ENCODE measurements at regions not wholly inside any gene's neighbourhood (a gene's known extent, or its start where the extent isn't known, plus 50 kb on each side); places are given as distances from the start of the nearest gene placed in this dataset.

- Histone ChIP-seq H3K9me3 (no peaks in the 10 kb centered on the region), H3K36me3 (no peaks in the 10 kb centered on the region), H3K4me1 (peaks cover 0 to 6% (median 0%) of the 10 kb centered on the region in 12 donors), H3K4me3 (no peak overlapping the region), H3K27ac (no peak overlapping the region), H3K27me3 (no peaks in the 10 kb centered on the region)
- intact Hi-C loops (cut with DNase I) = no loop called here
- ATAC-seq (no peak), DNase-seq (no peak)
- no peak for TF ChIP-seq POLR2A (IDR thresholded peaks at IDR 0.05)
- no peak for TF ChIP-seq CTCF (IDR thresholded peaks at IDR 0.05)
- 88 to 89% (median 89%) methylated on average over 25 to 33 of the region's 33 CpGs for WGBS, 4 donors
Observed at GRCh38 chr6:166836785-166837718, 119.3 kb downstream of the RNASET2 start.

- no peak for ATAC-seq
Observed at GRCh38 chr6:166834049-166834448, 122.3 kb downstream of the RNASET2 start.

GRCh38 chr6:166830891-166831363 lies 125.4 kb downstream of the RNASET2 start:
- ATAC-seq = no peak
- Histone ChIP-seq H3K36me3 (no peaks in the 10 kb centered on the region), H3K4me1 (peaks cover 0 to 3% (median 0%) of the 10 kb centered on the region in 12 donors), H3K4me3 (no peak overlapping the region), H3K9me3 (no peaks in the 10 kb centered on the region), H3K27me3 (no peaks in the 10 kb centered on the region), H3K27ac (no peak overlapping the region)
- WGBS, 4 donors = 89 to 93% (median 93%) methylated on average over 10 of the region's 10 CpGs
- intact Hi-C loops (cut with DNase I) = loop anchor here in 1 of 10 donors (5.0 kb wide), 1 partner anchor 81 kb away; no protein-coding TSS in a partner anchor
- TF ChIP-seq POLR2A (IDR thresholded peaks at IDR 0.05) (no peak), CTCF (IDR thresholded peaks at IDR 0.05) (no peak)
- DNase-seq = no peak

More at GRCh38 chr6:166834049-166834448, 122.3 kb downstream of the RNASET2 start:
- no peak overlapping the region for H3K27ac ChIP-seq
- no peaks in the 10 kb centered on the region for H3K9me3 ChIP-seq
- no peaks in the 10 kb centered on the region for H3K4me1 ChIP-seq
- no peak overlapping the region for H3K4me3 ChIP-seq
- 74 to 82% (median 78%) methylated on average over 4 of the region's 4 CpGs for WGBS, 4 donors
- DNase-seq = no peak
- intact Hi-C loops (cut with DNase I) = loop anchor here in 1 of 10 donors (5.0 kb wide), 1 partner anchor 78 kb away; no protein-coding TSS in a partner anchor
- H3K27me3 ChIP-seq = no peaks in the 10 kb centered on the region
- TF ChIP-seq POLR2A (IDR thresholded peaks at IDR 0.05) = no peak
- no peak for TF ChIP-seq CTCF (IDR thresholded peaks at IDR 0.05)
- no peaks in the 10 kb centered on the region for H3K36me3 ChIP-seq

GRCh38 chr6:166830185-166830890 lies 126.0 kb downstream of the RNASET2 start:
- peaks cover 0 to 3% (median 0%) of the 10 kb centered on the region in 12 donors for H3K4me1 ChIP-seq
- no peak for ATAC-seq
- no peak overlapping the region for H3K27ac ChIP-seq
- no peaks in the 10 kb centered on the region for H3K36me3 ChIP-seq
- no peak overlapping the region for H3K4me3 ChIP-seq
- no peak for DNase-seq
- H3K27me3 ChIP-seq = no peaks in the 10 kb centered on the region
- TF ChIP-seq CTCF (IDR thresholded peaks at IDR 0.05) (no peak), POLR2A (IDR thresholded peaks at IDR 0.05) (no peak)
- WGBS, 4 donors = 75 to 82% (median 78%) methylated on average over 8 of the region's 8 CpGs
- H3K9me3 ChIP-seq = no peaks in the 10 kb centered on the region
- intact Hi-C loops (cut with DNase I) = loop anchor here in 1 of 10 donors (5.0 kb wide), 1 partner anchor 82 kb away; no protein-coding TSS in a partner anchor
